Fibroblast of lung (primary cell): ENCODE measurements at regions not wholly inside any gene's neighbourhood (a gene's known extent, or its start where the extent isn't known, plus 50 kb on each side); places are given as distances from the start of the nearest gene placed in this dataset.
"Not testable (repeated sequence)": the region's sequence is repeated elsewhere in the genome, so short reads cannot be mapped to it uniquely, and the experiment has no call there.

ENCODE experiments used
- DNase-seq, 2 donors: peaks; one replicate each; pipeline versions ENCODE4 v3.0.0 to v3.0.0-alpha.2; 2010; ENCODE audit warnings: low read depth in 2 of 2
- H2AFZ ChIP-seq: 2 replicates; pipeline ENCODE4 v1.5.1; 2012; ENCODE audit warnings: low read length, control low read depth, inconsistent platforms
- H3K27ac ChIP-seq: 2 replicates; pipeline ENCODE4 v1.5.1; 2011; ENCODE audit warnings: low read length, control low read depth; ENCODE audit not compliant: insufficient read depth
- H3K27me3 ChIP-seq: 2 replicates; pipeline ENCODE4 v1.5.1; 2011; ENCODE audit warnings: mild to moderate bottlenecking, low read length; ENCODE audit not compliant: control insufficient read depth, insufficient read depth
- H3K36me3 ChIP-seq: 2 replicates; pipeline ENCODE4 v1.5.1; 2011; ENCODE audit warnings: low read length; ENCODE audit not compliant: control insufficient read depth, insufficient read depth
- H3K4me1 ChIP-seq: 2 replicates; pipeline ENCODE4 v1.5.1; 2011; ENCODE audit warnings: low read length; ENCODE audit not compliant: control insufficient read depth, insufficient read depth; ENCODE audit errors: extremely low read depth
- H3K4me2 ChIP-seq: 2 replicates; pipeline ENCODE4 v1.5.1; 2011; ENCODE audit warnings: low read length, control low read depth; ENCODE audit not compliant: insufficient read depth; ENCODE audit errors: extremely low read depth
- H3K4me3 ChIP-seq, 4 experiments: fragments of 200-600 bp in 1 of 4; sonication (generic) in 1 of 4; replicated peaks in 1 of 4; 2 replicates each; pipeline ENCODE4 v1.5.1; 2011 to 2016; ENCODE audit warnings: low read length in 4 of 4, low read depth in 3 of 4, mild to moderate bottlenecking in 3 of 4, control low read depth in 2 of 4, inconsistent platforms in 1 of 4, mixed read lengths in 1 of 4; ENCODE audit not compliant: insufficient read depth in 1 of 4; ENCODE audit errors: control extremely low read depth in 1 of 4
- H3K79me2 ChIP-seq: 2 replicates; pipeline ENCODE4 v1.5.1; 2012; ENCODE audit warnings: mild to moderate bottlenecking, low read length, inconsistent platforms; ENCODE audit not compliant: control insufficient read depth, insufficient read depth
- H3K9ac ChIP-seq: 2 replicates; pipeline ENCODE4 v1.5.1; 2011; ENCODE audit warnings: mild to moderate bottlenecking, low read length, control low read depth; ENCODE audit not compliant: insufficient read depth
- H3K9me3 ChIP-seq: 2 replicates; pipeline ENCODE4 v1.5.1; 2012; ENCODE audit warnings: low read depth, low read length; ENCODE audit not compliant: control insufficient read depth, insufficient read depth
- H4K20me1 ChIP-seq: 2 replicates; pipeline ENCODE4 v1.5.1; 2011; ENCODE audit warnings: low read length; ENCODE audit not compliant: control insufficient read depth, insufficient read depth; ENCODE audit errors: extremely low read depth
- EZH2 ChIP-seq: IDR thresholded peaks from 2 replicates; pipeline ENCODE4 v1.5.1; 2012; ENCODE audit warnings: low read length, control low read depth, mild to moderate bottlenecking; ENCODE audit errors: missing control alignments
- TF ChIP-seq, protein P1 (sequence below), 2 donors: IDR thresholded peaks in 1 of 2; conservative IDR thresholded peaks in 1 of 2; 1 replicate in 1 of 2; 2 replicates in 1 of 2; pipeline ENCODE4 v1.5.1; 2011 to 2012; ENCODE audit warnings: low read length in 2 of 2, control low read depth in 1 of 2, inconsistent platforms in 1 of 2, low read depth in 1 of 2, mild to moderate bottlenecking in 1 of 2

DNA sequence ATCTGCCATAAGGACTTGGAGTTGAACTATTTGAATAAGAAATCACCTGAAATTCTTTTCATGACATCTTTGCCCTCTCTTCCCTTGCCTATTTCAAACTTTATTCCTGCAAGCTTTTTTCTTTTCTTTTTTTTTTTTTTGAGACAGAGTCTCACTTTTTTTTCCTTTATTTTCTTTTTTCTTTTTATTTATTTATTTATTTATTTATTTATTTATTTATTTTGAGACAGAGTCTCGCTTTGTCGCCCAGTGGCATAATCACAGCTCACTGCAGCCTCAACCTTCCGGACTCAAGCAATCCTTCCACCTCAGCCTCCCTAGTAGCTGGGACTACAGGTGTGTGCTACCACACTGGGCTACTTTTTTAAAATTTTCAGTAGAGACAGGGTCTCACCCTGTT is 369.3 kb upstream of the ATP11B start:
- Histone ChIP-seq H3K36me3 (no peaks in the 10 kb centered on the region), H3K27ac (no peak overlapping the region), H2AFZ (no peak overlapping the region), H3K9me3 (no peaks in the 10 kb centered on the region), H3K9ac (no peak overlapping the region), H3K4me1 (no peaks in the 10 kb centered on the region), H4K20me1 (no peaks in the 10 kb centered on the region), H3K4me3 (no peak overlapping the region), H3K27me3 (no peaks in the 10 kb centered on the region), H3K79me2 (no peaks in the 10 kb centered on the region), H3K4me2 (no peak overlapping the region)
- no peak for DNase-seq
- no peak for TF ChIP-seq EZH2
- TF ChIP-seq, protein P1, sequence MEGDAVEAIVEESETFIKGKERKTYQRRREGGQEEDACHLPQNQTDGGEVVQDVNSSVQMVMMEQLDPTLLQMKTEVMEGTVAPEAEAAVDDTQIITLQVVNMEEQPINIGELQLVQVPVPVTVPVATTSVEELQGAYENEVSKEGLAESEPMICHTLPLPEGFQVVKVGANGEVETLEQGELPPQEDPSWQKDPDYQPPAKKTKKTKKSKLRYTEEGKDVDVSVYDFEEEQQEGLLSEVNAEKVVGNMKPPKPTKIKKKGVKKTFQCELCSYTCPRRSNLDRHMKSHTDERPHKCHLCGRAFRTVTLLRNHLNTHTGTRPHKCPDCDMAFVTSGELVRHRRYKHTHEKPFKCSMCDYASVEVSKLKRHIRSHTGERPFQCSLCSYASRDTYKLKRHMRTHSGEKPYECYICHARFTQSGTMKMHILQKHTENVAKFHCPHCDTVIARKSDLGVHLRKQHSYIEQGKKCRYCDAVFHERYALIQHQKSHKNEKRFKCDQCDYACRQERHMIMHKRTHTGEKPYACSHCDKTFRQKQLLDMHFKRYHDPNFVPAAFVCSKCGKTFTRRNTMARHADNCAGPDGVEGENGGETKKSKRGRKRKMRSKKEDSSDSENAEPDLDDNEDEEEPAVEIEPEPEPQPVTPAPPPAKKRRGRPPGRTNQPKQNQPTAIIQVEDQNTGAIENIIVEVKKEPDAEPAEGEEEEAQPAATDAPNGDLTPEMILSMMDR (conservative IDR thresholded peaks at IDR 0.05 in 1 of 2, IDR thresholded peaks at IDR 0.05 in 1 of 2; ENCODE audit: low read depth in 1 of 2, low read length in 2 of 2), result no peak

DNA sequence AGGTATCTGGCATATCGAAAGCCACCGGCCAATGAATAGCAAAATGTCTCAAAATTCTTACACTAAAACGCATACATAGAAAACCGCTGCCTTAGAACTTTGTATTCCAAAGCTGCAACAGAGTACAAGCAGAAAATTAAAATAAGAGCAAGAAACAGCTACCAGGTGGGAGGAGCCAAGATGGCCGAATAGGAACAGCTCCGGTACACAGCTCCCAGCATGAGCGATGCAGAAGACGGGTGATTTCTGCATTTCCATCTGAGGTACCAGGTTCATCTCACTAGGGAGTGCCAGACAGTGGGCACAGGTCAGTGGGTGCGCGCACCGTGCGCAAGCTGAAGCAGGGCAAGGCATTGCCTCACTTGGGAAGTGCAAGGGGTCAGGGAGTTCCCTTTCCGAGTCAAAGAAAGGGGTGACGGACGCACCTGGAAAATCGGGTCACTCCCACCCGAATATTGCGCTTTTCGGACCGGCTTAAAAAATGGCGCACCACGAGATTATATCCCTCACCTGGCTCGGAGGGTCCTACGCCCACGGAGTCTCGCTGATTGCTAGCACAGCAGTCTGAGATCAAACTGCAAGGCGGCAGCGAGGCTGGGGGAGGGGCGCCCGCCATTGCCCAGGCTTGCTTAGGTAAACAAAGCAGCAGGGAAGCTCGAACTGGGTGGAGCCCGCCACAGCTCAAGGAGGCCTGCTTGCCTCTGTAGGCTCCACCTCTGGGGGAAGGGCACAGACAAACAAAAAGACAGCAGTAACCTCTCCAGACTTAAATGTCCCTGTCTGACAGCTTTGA is 367.2 kb upstream of the ATP11B start:
- H3K79me2 ChIP-seq, H2AFZ ChIP-seq, H4K20me1 ChIP-seq, H3K9ac ChIP-seq, H3K4me3 ChIP-seq, DNase-seq, H3K36me3 ChIP-seq, H3K4me1 ChIP-seq, H3K9me3 ChIP-seq, H3K27ac ChIP-seq, H3K4me2 ChIP-seq, H3K27me3 ChIP-seq: not testable (repeated sequence)

DNA sequence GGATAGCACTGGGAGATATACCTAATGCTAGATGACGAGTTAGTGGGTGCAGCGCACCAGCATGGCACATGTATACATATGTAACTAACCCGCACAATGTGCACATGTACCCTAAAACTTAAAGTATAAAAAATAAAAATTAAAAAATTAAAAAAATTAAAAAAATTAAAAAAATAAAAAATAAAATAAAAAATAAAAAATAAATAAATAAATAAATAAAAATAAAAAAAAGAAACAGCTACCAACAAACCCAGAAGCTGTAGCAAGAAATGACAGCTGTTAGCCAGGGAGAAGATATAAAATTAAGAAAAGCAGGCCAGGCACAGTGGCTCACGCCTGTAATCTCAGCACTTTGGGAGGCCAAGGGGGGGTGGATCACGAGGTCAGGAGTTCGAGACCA is 361.3 kb upstream of the ATP11B start:
- not testable (repeated sequence) for H3K36me3 ChIP-seq, H3K27ac ChIP-seq, H4K20me1 ChIP-seq, H3K4me3 ChIP-seq, H3K79me2 ChIP-seq, H2AFZ ChIP-seq, H3K9ac ChIP-seq, H3K9me3 ChIP-seq, DNase-seq, H3K27me3 ChIP-seq, H3K4me2 ChIP-seq, H3K4me1 ChIP-seq

DNA sequence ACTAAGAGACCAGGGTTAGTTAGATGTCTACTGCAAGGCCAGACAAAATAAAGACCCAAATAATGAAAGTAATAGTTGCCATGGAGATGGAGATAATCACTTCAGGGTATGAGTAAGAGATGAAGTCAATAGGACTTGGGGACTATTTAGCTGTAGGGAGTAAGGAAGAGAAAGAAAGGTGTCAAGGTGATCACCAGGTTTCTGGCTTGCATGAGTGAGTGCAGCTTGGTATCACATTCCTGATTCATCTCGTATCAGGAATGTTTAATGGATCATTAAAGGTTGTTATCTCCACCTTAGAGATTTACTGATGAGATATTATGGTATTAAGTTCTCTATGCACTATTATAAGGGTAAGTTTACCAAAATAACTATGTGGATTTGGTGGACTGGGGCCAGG is 357.4 kb upstream of the ATP11B start:
- H4K20me1 ChIP-seq, result no peaks in the 10 kb centered on the region
- no peaks in the 10 kb centered on the region for H3K9me3 ChIP-seq
- no peaks in the 10 kb centered on the region for H3K27me3 ChIP-seq
- H3K27ac ChIP-seq, result no peak overlapping the region
- no peaks in the 10 kb centered on the region for H3K4me1 ChIP-seq
- no peak for TF ChIP-seq EZH2
- TF ChIP-seq, protein P1 (conservative IDR thresholded peaks at IDR 0.05 in 1 of 2, IDR thresholded peaks at IDR 0.05 in 1 of 2; ENCODE audit: low read depth in 1 of 2, low read length in 2 of 2), result no peak
- H3K9ac ChIP-seq, result no peak overlapping the region
- no peak for DNase-seq
- no peak overlapping the region for H3K4me3 ChIP-seq
- no peak overlapping the region for H3K4me2 ChIP-seq
- H3K36me3 ChIP-seq, result no peaks in the 10 kb centered on the region
- no peaks in the 10 kb centered on the region for H3K79me2 ChIP-seq
- H2AFZ ChIP-seq, result no peak overlapping the region
